Nephron progenitor cell (in vitro differentiated cells): ENCODE measurements at regions not wholly inside any gene's neighbourhood (a gene's known extent, or its start where the extent isn't known, plus 50 kb on each side); places are given as distances from the start of the nearest gene placed in this dataset.

ENCODE experiments used
- DNase-seq: peaks from one replicate; pipeline ENCODE4 v3.0.0; 2021
- H3K27ac Mint-ChIP-seq: 2 replicates; pipeline ENCODE4 v1.8.0; 2021; ENCODE audit warnings: mild to moderate bottlenecking, moderate library complexity, mixed read lengths
- H3K27me3 Mint-ChIP-seq: 2 replicates; pipeline ENCODE4 v1.8.0; 2021; ENCODE audit warnings: mild to moderate bottlenecking, low read depth, mixed read lengths; ENCODE audit not compliant: poor library complexity
- H3K36me3 Mint-ChIP-seq: 2 replicates; pipeline ENCODE4 v1.8.0; 2021; ENCODE audit warnings: low read depth, mixed read lengths
- H3K4me1 Mint-ChIP-seq: 2 replicates; pipeline ENCODE4 v1.8.0; 2021; ENCODE audit warnings: mixed read lengths
- H3K4me3 Mint-ChIP-seq: 2 replicates; pipeline ENCODE4 v1.8.0; 2021; ENCODE audit warnings: mild to moderate bottlenecking, moderate library complexity, mixed read lengths
- H3K9me3 Mint-ChIP-seq: 2 replicates; pipeline ENCODE4 v1.8.0; 2021; ENCODE audit warnings: mild to moderate bottlenecking, moderate library complexity, mixed read lengths
- TF ChIP-seq, protein P1 (sequence below): fragments of 200-600 bp; sonication (generic); IDR thresholded peaks from 2 replicates; pipeline ENCODE4 v1.5.0; 2021; ENCODE audit warnings: antibody characterized with exemption

DNA sequence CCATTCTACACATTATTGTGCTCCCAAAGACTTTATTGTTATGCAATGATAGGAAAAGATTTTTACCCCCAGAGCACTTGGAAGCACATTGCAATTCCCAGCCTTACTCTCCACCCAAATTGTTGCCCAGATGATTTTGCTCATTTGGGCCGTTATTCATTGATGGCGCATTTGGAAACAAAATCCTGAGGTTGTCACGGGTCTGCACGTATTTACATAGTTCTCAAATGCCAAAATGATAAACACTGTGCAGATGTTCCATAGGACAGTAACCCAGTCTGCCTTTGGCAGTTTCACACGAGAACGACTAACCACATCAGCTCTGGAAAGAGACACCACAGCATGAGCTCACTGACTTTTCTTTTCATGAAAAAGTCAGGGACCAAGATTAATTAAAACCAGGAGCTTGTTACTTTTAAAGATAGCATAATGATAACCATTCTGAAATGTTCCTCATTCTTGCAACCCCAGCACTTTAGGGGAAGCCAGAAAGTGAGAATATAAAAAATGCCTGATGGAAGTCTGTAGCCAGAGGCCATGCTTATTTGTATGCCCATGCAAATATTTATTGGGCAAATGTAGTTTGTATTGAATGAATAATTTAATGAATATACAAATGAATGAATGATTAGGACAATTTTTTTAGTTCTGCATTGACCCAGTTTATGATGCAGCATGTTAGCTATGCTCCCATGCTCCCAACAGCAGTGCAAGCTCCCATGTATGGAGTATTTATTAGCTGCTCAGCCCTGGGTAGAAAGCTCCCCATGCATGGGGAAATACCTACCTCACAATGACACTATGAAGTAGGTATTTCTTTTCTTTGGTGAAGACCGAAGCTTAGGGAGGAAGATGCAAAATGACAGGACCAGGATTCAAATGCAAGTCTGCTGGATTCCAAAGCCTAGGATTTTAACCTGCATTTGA lies 84.6 kb downstream of the MAIP1 start:
- H3K36me3 Mint-ChIP-seq, result peaks cover 5% of the 10 kb centered on the region
- no peaks in the 10 kb centered on the region for H3K4me1 Mint-ChIP-seq
- H3K27ac Mint-ChIP-seq, result no peak overlapping the region
- no peak for DNase-seq
- peaks cover 20% of the 10 kb centered on the region for H3K9me3 Mint-ChIP-seq
- no peak overlapping the region for H3K4me3 Mint-ChIP-seq
- TF ChIP-seq, protein P1, sequence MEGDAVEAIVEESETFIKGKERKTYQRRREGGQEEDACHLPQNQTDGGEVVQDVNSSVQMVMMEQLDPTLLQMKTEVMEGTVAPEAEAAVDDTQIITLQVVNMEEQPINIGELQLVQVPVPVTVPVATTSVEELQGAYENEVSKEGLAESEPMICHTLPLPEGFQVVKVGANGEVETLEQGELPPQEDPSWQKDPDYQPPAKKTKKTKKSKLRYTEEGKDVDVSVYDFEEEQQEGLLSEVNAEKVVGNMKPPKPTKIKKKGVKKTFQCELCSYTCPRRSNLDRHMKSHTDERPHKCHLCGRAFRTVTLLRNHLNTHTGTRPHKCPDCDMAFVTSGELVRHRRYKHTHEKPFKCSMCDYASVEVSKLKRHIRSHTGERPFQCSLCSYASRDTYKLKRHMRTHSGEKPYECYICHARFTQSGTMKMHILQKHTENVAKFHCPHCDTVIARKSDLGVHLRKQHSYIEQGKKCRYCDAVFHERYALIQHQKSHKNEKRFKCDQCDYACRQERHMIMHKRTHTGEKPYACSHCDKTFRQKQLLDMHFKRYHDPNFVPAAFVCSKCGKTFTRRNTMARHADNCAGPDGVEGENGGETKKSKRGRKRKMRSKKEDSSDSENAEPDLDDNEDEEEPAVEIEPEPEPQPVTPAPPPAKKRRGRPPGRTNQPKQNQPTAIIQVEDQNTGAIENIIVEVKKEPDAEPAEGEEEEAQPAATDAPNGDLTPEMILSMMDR, result no peak
- H3K27me3 Mint-ChIP-seq, result peaks cover 6% of the 10 kb centered on the region

DNA sequence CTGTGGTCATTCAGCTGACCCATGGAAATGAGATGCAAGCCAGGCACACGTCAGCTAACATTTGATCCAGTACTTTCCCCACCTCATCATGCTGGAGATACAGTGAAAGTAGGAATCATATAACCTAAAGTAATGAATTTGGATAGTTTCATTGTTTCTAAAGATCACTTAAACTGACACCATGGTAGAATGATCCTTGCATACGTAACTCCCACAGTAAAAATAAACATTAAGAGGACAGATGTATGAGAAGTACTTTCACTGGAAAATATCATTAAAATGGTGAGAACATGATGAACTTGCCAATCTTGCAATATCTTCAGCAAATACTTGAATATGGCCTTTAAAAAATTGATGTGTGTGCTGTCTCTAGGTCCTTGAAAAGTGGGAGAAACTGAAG lies 85.4 kb downstream of the MAIP1 start:
- no peak overlapping the region for H3K4me3 Mint-ChIP-seq
- TF ChIP-seq, protein P1, result no peak

DNA sequence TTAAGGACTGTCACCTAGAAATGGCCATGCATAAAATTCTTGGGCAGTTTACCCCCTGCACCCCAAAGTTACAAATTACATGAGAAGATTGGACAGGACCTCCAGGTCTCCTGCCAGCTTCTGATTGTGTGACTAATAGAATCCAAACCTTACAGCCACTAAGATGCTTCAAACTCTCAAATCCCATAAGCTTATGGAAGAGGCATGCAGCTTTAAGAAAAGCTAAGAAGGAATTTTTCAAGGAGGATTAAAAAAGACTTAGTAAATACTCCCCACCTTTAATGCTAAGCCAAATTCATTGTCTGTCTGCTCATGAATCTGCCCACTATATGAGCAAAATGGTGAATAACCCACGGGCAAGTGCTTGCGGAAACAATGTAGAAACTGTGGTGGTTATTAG lies 86.3 kb downstream of the MAIP1 start:
- TF ChIP-seq, protein P1, result no peak
- Mint-ChIP-seq H3K27me3 (peaks cover 3% of the 10 kb centered on the region), H3K36me3 (peaks cover 9% of the 10 kb centered on the region), H3K4me1 (no peaks in the 10 kb centered on the region), H3K4me3 (no peak overlapping the region), H3K9me3 (peaks cover 37% of the 10 kb centered on the region), H3K27ac (no peak overlapping the region)
- no peak for DNase-seq

More for the DNA sequence above, 85.4 kb downstream of the MAIP1 start:
- Mint-ChIP-seq H3K36me3 (peaks cover 9% of the 10 kb centered on the region), H3K9me3 (peaks cover 29% of the 10 kb centered on the region), H3K27ac (no peak overlapping the region), H3K27me3 (peaks cover 3% of the 10 kb centered on the region), H3K4me1 (no peaks in the 10 kb centered on the region)
- no peak for DNase-seq

- no peak overlapping the region for H3K27ac Mint-ChIP-seq
- no peak overlapping the region for H3K4me3 Mint-ChIP-seq
- H3K9me3 Mint-ChIP-seq, result peaks cover 42% of the 10 kb centered on the region
- H3K36me3 Mint-ChIP-seq, result peaks cover 9% of the 10 kb centered on the region
- H3K27me3 Mint-ChIP-seq, result peaks cover 3% of the 10 kb centered on the region
- no peaks in the 10 kb centered on the region for H3K4me1 Mint-ChIP-seq
- TF ChIP-seq, protein P1, result no peak
- no peak for DNase-seq
Observed at GRCh38 chr2:200042102-200042735, 86.8 kb downstream of the MAIP1 start.

- no peak overlapping the region for H3K27ac Mint-ChIP-seq
- no peaks in the 10 kb centered on the region for H3K4me1 Mint-ChIP-seq
- peaks cover 42% of the 10 kb centered on the region for H3K9me3 Mint-ChIP-seq
- DNase-seq, result no peak
- H3K27me3 Mint-ChIP-seq, result peaks cover 3% of the 10 kb centered on the region
- H3K4me3 Mint-ChIP-seq, result no peak overlapping the region
- H3K36me3 Mint-ChIP-seq, result peaks cover 9% of the 10 kb centered on the region
- TF ChIP-seq, protein P1, result no peak
Observed at GRCh38 chr2:200042944-200043343, 87.6 kb downstream of the MAIP1 start.
